HepG2 (cell line): ENCODE measurements at regions not wholly inside any gene's neighbourhood (a gene's known extent, or its start where the extent isn't known, plus 50 kb on each side); places are given as distances from the start of the nearest gene placed in this dataset.

Experiments used
- ATAC-seq: fragments of 200-7000 bp; cut with Tn5 transposase; 3 replicates; pipeline ENCODE4 v1.9.1; 2020; ENCODE audit warnings: mild to moderate bottlenecking, moderate library complexity
- BruUV-seq: library from RNA; stranded (reverse); fragments of 400-500 nt; replicated peaks from 2 replicates; lab custom pipeline; 2021; lab: Mats Ljungman, UMichigan
- CTCF ChIA-PET: fragments of 300-600 bp; formaldehyde crosslinking; extraction: SDS; loops from one replicate; lab custom pipeline; 2021; ENCODE audit warnings: low total read pairs, inconsistent platforms, low intra/inter-chr PET ratio; lab: Yijun Ruan, JAX
- POLR2A ChIA-PET: fragments of 350-600 bp; sonication (Branson Sonifier 250); formaldehyde crosslinking; loops from one replicate; lab custom pipeline; 2020; ENCODE audit warnings: antibody characterized with exemption, inconsistent platforms; lab: Yijun Ruan, JAX
- DNase-seq: peaks from one replicate; pipeline ENCODE4 v3.0.0-alpha.2; 2015; ENCODE audit warnings: low spot score
- FAIRE-seq: peaks from 3 replicates; lab custom pipeline; 2011; peaks lifted over from hg19 to GRCh38; lab: Jason Lieb, UNC
- H2AFZ ChIP-seq: one replicate; pipeline ENCODE4 v1.6.1; 2011; ENCODE audit warnings: low read length, inconsistent platforms
- H3K27ac ChIP-seq: fragments of 300-600 bp; 3 replicates; pipeline ENCODE4 v1.8.0; 2011; ENCODE audit warnings: mixed run types, mild to moderate bottlenecking, mixed read lengths, low read length, inconsistent platforms; ENCODE audit not compliant: insufficient read depth; ENCODE audit errors: extremely low read length
- H3K27me3 ChIP-seq, 2 experiments: fragments of 200-600 bp in 1 of 2; 2 replicates in 1 of 2; 3 replicates in 1 of 2; pipeline versions ENCODE4 v1.6.0 to v1.8.0; 2011; ENCODE audit warnings: low read length in 2 of 2, mild to moderate bottlenecking in 2 of 2, moderate library complexity in 2 of 2, inconsistent platforms in 1 of 2; ENCODE audit not compliant: insufficient read depth in 2 of 2, control insufficient read depth in 1 of 2
- H3K36me3 ChIP-seq, 2 experiments: fragments of 200-600 bp in 1 of 2; replicated peaks in 1 of 2; 2 replicates in 1 of 2; 3 replicates in 1 of 2; pipeline versions ENCODE4 v1.5.1 to v1.8.0; 2011; ENCODE audit warnings: low read length in 2 of 2, inconsistent platforms in 1 of 2; ENCODE audit not compliant: insufficient read depth in 2 of 2, control insufficient read depth in 1 of 2
- H3K4me1 ChIP-seq: 2 replicates; pipeline ENCODE4 v1.5.1; 2012; ENCODE audit warnings: low read length, inconsistent platforms; ENCODE audit not compliant: insufficient read depth
- H3K4me2 ChIP-seq: 2 replicates; pipeline ENCODE4 v1.6.0; 2011; ENCODE audit warnings: low read depth, low read length, inconsistent platforms
- H3K4me3 ChIP-seq, 3 experiments: fragments of 200-600 bp in 1 of 3; sonication (generic), shearing (Covaris generic) in 1 of 3; replicated peaks in 1 of 3; 2 replicates each; pipeline ENCODE4 v1.5.1; 2011 to 2016; ENCODE audit warnings: low read length in 3 of 3, inconsistent platforms in 2 of 3, low read depth in 2 of 3, mild to moderate bottlenecking in 2 of 3, control low read depth in 1 of 3, mixed read lengths in 1 of 3; ENCODE audit not compliant: insufficient read depth in 1 of 3
- H3K79me2 ChIP-seq: one replicate; pipeline ENCODE4 v1.6.1; 2011; ENCODE audit warnings: low read length, inconsistent platforms; ENCODE audit not compliant: insufficient read depth
- H3K9ac ChIP-seq: 2 replicates; pipeline ENCODE4 v1.6.0; 2011; ENCODE audit warnings: mild to moderate bottlenecking, low read depth, low read length, inconsistent platforms; ENCODE audit not compliant: insufficient read depth
- H3K9me3 ChIP-seq: 2 replicates; pipeline ENCODE4 v1.5.1; 2012; ENCODE audit warnings: mild to moderate bottlenecking, low read length
- H4K20me1 ChIP-seq: 2 replicates; pipeline ENCODE4 v1.6.0; 2011; ENCODE audit warnings: inconsistent platforms, mild to moderate bottlenecking, low read length, moderate library complexity; ENCODE audit not compliant: insufficient read depth
- ARID2 ChIP-seq: sonication (generic); formaldehyde crosslinking; IDR thresholded peaks from 2 replicates; pipeline ENCODE4 v1.8.1; 2022; ENCODE audit warnings: mild to moderate bottlenecking, missing genetic modification reagents, borderline replicate concordance
- CREB3 ChIP-seq: sonication (generic); formaldehyde crosslinking; IDR thresholded peaks from 2 replicates; pipeline ENCODE4 v1.5.0; 2020; ENCODE audit warnings: missing genetic modification reagents
- FIP1L1 ChIP-seq: fragments of 200-400 bp; formaldehyde crosslinking; IDR thresholded peaks from 2 replicates; pipeline ENCODE4 v1.6.1; 2018; ENCODE audit warnings: low read depth, mild to moderate bottlenecking, low read length, moderate library complexity, borderline replicate concordance; ENCODE audit not compliant: insufficient read depth
- ISX ChIP-seq: sonication (generic); formaldehyde crosslinking; conservative IDR thresholded peaks from 2 replicates; pipeline ENCODE4 v1.5.0; 2020; ENCODE audit warnings: missing genetic modification reagents
- SOX5 ChIP-seq: IDR thresholded peaks from 2 replicates; pipeline ENCODE4 v1.6.1; 2016; ENCODE audit warnings: borderline replicate concordance
- SP140L ChIP-seq: sonication (generic); formaldehyde crosslinking; IDR thresholded peaks from 2 replicates; pipeline ENCODE4 v1.4.0; 2020; ENCODE audit warnings: missing genetic modification reagents, borderline replicate concordance
- ZNF30 ChIP-seq: sonication (generic); formaldehyde crosslinking; IDR thresholded peaks from 2 replicates; pipeline ENCODE4 v1.5.0; 2020; ENCODE audit warnings: mild to moderate bottlenecking, missing genetic modification reagents
- ZNF749 ChIP-seq: sonication (generic); formaldehyde crosslinking; IDR thresholded peaks from 2 replicates; pipeline ENCODE4 v1.8.0; 2022; ENCODE audit warnings: mild to moderate bottlenecking, missing genetic modification reagents, moderate library complexity, borderline replicate concordance
- WGBS: methylation state at CpG from one replicate; pipeline ENCODE4 v1.1.6; 2017; ENCODE audit warnings: low lambda C conversion rate; 5-methylcytosine and 5-hydroxymethylcytosine counted together
- in situ Hi-C: cut with HindIII; loops from 2 replicates; pipeline ENCODE4 v1.10.0; 2017; ENCODE audit warnings: low pct_unique_long_range_greater_than_20kb; ENCODE audit not compliant: extremely low pct_ligation_motif_present
- intact Hi-C: fragments of 100-400 bp; cut with micrococcal nuclease; formaldehyde crosslinking; loops from one replicate; pipeline ENCODE4 v1.10.0; 2022; ENCODE audit not compliant: unreplicated experiment
- TF ChIP-seq, protein P1 (sequence below): IDR thresholded peaks from 2 replicates; pipeline ENCODE4 v1.6.1; 2012; ENCODE audit warnings: low read depth, low read length, improper control_type of control experiment
- TF ChIP-seq, protein P2 (sequence below): sonication (generic); formaldehyde crosslinking; conservative IDR thresholded peaks from 2 replicates; pipeline ENCODE4 v1.4.0; 2020; ENCODE audit warnings: missing genetic modification reagents
- TF ChIP-seq, protein P3 (sequence below): sonication (generic); formaldehyde crosslinking; IDR thresholded peaks from 2 replicates; pipeline ENCODE4 v1.8.0; 2022; ENCODE audit warnings: mild to moderate bottlenecking, missing genetic modification reagents, borderline replicate concordance
- TF ChIP-seq, protein P4 (sequence below): sonication (generic); formaldehyde crosslinking; IDR thresholded peaks from 2 replicates; pipeline ENCODE4 v1.5.0; 2020; ENCODE audit warnings: mild to moderate bottlenecking, missing genetic modification reagents, moderate library complexity

GRCh38 chr5:12488161-12488560, 583.9 kb upstream of the CTNND2 start:
- Histone ChIP-seq H3K9ac (no peak overlapping the region), H3K27me3 (no peaks in the 10 kb centered on the region), H3K4me2 (no peak overlapping the region), H3K36me3 (no peaks in the 10 kb centered on the region), H3K4me3 (no peak overlapping the region)
- POLR2A ChIA-PET = no interaction called here
- no peak for ATAC-seq
- BruUV-seq = no TSS peak
- FAIRE-seq = no peak
- TF ChIP-seq, protein P1, sequence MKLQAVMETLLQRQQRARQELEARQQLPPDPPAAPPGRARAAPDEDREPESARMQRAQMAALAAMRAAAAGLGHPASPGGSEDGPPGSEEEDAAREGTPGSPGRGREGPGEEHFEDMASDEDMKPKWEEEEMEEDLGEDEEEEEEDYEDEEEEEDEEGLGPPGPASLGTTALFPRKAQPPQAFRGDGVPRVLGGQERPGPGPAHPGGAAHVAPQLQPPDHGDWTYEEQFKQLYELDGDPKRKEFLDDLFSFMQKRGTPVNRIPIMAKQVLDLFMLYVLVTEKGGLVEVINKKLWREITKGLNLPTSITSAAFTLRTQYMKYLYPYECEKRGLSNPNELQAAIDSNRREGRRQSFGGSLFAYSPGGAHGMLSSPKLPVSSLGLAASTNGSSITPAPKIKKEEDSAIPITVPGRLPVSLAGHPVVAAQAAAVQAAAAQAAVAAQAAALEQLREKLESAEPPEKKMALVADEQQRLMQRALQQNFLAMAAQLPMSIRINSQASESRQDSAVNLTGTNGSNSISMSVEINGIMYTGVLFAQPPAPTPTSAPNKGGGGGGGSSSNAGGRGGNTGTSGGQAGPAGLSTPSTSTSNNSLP = no peak
- TF ChIP-seq CREB3 (CRISPR knock-in tag) (no peak), SOX5 (no peak), ZNF30 (CRISPR knock-in tag) (no peak), ZNF749 (CRISPR knock-in tag) (no peak), ARID2 (no peak), FIP1L1 (no peak), SP140L (CRISPR knock-in tag) (no peak), ISX (CRISPR knock-in tag) (no peak)
- TF ChIP-seq, protein P2, sequence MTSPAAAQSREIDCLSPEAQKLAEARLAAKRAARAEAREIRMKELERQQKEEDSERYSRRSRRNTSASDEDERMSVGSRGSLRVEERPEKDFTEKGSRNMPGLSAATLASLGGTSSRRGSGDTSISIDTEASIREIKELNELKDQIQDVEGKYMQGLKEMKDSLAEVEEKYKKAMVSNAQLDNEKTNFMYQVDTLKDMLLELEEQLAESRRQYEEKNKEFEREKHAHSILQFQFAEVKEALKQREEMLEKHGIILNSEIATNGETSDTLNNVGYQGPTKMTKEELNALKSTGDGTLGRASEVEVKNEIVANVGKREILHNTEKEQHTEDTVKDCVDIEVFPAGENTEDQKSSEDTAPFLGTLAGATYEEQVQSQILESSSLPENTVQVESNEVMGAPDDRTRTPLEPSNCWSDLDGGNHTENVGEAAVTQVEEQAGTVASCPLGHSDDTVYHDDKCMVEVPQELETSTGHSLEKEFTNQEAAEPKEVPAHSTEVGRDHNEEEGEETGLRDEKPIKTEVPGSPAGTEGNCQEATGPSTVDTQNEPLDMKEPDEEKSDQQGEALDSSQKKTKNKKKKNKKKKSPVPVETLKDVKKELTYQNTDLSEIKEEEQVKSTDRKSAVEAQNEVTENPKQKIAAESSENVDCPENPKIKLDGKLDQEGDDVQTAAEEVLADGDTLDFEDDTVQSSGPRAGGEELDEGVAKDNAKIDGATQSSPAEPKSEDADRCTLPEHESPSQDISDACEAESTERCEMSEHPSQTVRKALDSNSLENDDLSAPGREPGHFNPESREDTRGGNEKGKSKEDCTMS (CRISPR knock-in tag) = no peak
- TF ChIP-seq, protein P3, sequence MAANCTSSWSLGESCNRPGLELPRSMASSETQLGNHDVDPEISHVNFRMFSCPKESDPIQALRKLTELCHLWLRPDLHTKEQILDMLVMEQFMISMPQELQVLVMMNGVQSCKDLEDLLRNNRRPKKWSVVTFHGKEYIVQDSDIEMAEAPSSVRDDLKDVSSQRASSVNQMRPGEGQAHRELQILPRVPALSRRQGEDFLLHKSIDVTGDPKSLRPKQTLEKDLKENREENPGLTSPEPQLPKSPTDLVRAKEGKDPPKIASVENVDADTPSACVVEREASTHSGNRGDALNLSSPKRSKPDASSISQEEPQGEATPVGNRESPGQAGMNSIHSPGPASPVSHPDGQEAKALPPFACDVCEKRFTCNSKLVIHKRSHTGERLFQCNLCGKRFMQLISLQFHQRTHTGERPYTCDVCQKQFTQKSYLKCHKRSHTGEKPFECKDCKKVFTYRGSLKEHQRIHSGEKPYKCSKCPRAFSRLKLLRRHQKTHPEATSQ (CRISPR knock-in tag) = no peak
- TF ChIP-seq, protein P4, sequence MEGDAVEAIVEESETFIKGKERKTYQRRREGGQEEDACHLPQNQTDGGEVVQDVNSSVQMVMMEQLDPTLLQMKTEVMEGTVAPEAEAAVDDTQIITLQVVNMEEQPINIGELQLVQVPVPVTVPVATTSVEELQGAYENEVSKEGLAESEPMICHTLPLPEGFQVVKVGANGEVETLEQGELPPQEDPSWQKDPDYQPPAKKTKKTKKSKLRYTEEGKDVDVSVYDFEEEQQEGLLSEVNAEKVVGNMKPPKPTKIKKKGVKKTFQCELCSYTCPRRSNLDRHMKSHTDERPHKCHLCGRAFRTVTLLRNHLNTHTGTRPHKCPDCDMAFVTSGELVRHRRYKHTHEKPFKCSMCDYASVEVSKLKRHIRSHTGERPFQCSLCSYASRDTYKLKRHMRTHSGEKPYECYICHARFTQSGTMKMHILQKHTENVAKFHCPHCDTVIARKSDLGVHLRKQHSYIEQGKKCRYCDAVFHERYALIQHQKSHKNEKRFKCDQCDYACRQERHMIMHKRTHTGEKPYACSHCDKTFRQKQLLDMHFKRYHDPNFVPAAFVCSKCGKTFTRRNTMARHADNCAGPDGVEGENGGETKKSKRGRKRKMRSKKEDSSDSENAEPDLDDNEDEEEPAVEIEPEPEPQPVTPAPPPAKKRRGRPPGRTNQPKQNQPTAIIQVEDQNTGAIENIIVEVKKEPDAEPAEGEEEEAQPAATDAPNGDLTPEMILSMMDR (CRISPR knock-in tag) = no peak
- TF ChIP-seq, all 625 proteins: peak for 0
- DNase-seq = no peak
- Histone ChIP-seq H2AFZ (no peak overlapping the region), H3K4me1 (no peaks in the 10 kb centered on the region), H3K27ac (no peak overlapping the region), H4K20me1 (no peaks in the 10 kb centered on the region), H3K79me2 (no peaks in the 10 kb centered on the region), H3K9me3 (peaks cover 54% of the 10 kb centered on the region)
- CTCF ChIA-PET = no interaction called here
- intact Hi-C loops (no loop called here), in situ Hi-C loops (no loop called here)
- WGBS = 0% methylated on average over 1 of the region's 3 CpGs
